Brain pericyte (primary cell): ENCODE measurements at regions not wholly inside any gene's neighbourhood (a gene's known extent, or its start where the extent isn't known, plus 50 kb on each side); places are given as distances from the start of the nearest gene placed in this dataset.

Experiments used
- DNase-seq: peaks from one replicate; pipeline ENCODE4 v3.0.0-alpha.2; 2012; ENCODE audit warnings: low read depth, low spot score

- DNase-seq, result no peak
These were observed 53.3 kb upstream of the CDKN3 start for GRCh38 chr14:54343272-54344121.

- no peak for DNase-seq
These were observed 52.4 kb upstream of the CDKN3 start for GRCh38 chr14:54344445-54344844.

GRCh38 chr14:54346257-54346656, 50.5 kb upstream of the CDKN3 start:
- no peak for DNase-seq
